ENCODE measurements at regions not wholly inside any gene's neighbourhood (a gene's known extent, or its start where the extent isn't known, plus 50 kb on each side); places are given as distances from the start of the nearest gene placed in this dataset.

DNA sequence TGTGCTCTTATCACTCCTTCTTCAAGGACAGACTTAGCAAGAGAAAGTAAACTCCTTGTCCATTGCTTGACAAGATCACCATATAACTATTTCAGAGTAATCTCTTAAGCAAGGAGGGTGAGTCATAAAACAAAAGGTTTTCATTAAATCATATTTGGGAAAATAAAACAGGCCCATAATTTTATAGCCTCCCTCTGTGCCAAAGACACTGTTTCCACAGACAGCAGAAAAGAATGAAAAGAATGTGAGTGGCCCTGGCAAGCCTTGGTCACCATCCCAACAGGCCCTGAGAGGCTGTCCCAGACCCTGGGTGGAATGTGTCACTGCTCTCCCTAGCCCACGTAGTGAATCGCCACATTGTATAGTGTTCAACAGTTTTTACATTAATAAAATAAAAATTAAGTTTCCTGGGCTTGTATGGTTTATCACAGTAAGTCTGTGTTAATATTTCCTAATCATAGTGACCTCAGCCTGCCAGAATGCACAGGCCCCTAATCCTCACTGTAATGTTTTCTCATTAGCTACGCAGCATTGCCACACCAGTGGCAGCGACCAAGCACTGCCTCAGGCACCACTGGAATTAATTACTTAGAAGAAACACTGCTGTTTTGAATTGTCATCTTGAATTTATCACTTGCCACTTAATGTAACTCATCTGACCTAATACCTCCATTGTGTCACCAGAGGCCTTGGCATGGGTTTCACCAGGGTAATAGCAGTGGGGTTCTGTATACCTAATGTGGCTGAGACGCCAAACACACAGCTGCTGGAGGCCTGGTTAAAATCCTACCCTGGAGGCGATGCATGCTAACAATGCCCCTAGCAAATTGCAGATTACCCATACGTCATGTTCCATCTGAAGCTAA, 401.9 kb downstream of the LNPK start:
- TF ChIP-seq, protein P1, sequence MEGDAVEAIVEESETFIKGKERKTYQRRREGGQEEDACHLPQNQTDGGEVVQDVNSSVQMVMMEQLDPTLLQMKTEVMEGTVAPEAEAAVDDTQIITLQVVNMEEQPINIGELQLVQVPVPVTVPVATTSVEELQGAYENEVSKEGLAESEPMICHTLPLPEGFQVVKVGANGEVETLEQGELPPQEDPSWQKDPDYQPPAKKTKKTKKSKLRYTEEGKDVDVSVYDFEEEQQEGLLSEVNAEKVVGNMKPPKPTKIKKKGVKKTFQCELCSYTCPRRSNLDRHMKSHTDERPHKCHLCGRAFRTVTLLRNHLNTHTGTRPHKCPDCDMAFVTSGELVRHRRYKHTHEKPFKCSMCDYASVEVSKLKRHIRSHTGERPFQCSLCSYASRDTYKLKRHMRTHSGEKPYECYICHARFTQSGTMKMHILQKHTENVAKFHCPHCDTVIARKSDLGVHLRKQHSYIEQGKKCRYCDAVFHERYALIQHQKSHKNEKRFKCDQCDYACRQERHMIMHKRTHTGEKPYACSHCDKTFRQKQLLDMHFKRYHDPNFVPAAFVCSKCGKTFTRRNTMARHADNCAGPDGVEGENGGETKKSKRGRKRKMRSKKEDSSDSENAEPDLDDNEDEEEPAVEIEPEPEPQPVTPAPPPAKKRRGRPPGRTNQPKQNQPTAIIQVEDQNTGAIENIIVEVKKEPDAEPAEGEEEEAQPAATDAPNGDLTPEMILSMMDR (IDR thresholded peaks at IDR 0.05; ENCODE audit: low read length), result no peak
- TF ChIP-seq EZH2 (IDR thresholded peaks at IDR 0.05; ENCODE audit: borderline replicate concordance, low read length), result no peak
